ENCODE measurements at regions not wholly inside any gene's neighbourhood (a gene's known extent, or its start where the extent isn't known, plus 50 kb on each side); places are given as distances from the start of the nearest gene placed in this dataset.
"Not testable (repeated sequence)": the region's sequence is repeated elsewhere in the genome, so short reads cannot be mapped to it uniquely, and the experiment has no call there.

DNA sequence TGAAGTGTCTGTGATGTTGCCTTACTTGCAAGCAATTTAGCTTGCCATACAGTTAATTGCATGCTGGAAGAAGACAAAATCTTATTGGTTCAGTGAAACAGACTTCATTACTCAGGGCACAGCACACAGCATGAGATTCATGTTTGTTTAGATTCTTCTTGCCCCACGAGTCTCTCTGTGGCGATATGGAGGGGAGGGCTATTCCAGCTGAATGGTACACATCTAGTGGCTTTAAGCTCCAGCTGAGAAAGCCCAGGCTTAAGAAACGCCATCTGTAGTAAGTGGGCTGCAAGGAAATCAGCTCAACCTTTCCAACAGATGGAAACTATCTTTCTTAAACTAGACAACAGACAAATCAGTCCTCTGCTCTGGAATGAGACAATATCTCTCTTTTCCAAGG is 1022.0 kb downstream of the NCAM2 start:
- no peak for DNase-seq (ENCODE audit: low read depth)

DNA sequence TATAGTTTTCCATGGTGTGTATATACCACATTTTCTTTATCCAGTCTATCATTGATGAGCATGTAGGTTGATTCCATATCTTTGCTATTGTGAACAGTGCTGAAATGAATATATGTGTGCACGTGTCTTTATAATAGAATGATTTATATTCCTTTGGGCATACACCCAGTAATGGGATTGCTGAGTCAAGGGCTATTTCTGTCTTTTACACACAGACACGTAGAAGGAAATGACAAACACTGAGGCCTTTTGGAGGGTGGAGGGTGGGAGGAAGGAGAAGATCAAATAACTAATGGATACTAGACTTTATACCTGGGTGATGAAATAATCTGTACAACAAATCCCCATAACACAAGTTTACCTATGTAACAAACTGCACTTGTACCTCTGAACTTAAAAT is 1025.7 kb downstream of the NCAM2 start:
- not testable (repeated sequence) for DNase-seq (ENCODE audit: low read depth)

DNA sequence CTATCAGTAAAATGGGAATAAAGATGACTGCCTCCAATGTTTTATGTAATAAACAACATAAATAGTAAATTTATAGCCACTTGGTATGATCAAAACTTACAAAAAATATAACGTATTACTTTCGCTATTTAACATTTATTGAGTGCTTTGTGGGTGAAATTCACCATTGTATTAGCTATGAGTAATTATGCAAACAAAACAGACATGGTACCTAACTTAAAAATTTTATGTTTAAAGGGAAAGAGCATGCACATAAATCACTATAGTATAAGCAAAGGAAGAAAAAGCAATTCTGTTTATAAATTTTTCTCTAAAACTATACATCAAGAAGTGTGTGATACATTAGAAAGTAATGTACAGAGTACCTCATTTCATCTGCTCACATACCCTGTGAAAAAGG is 1046.2 kb downstream of the NCAM2 start:
- no peak for DNase-seq (ENCODE audit: low read depth)

DNA sequence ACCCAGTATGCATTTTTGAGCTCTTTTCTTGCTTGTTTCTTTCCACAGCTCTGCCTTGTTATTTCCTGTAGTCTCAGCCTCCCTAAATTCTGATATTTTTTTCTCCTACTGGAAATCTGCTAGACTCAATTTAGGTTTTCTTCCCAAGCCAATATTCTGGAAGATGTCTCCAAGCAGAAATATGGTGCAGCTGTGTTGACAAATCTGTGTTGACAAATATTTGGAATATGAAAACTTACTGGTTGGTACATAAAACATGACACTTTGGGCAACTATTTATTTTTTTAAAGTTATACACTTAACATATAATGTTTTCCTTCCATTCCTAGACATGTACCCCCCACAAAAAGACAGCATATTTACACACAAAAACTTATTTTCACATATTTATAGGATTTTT is 1048.4 kb downstream of the NCAM2 start:
- DNase-seq (ENCODE audit: low read depth): no peak

DNA sequence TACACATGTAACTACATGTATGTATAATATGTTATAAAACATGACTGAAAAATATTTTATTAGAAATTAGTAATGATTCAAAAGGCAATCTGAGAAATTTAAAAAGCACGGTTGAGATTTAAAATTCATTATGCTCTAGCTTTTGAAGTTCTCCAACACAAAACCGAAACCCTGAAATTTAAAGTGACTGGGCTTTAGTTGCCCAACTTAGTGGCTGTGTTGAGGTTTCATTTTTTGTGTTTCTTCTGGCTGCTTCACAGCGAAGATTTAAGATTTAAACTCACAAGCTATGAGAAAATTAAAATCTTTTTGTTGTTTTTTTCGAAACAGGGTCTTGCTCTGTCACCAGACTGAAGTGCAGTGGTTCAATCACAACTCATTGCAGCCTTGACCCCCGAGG is 1058.7 kb downstream of the NCAM2 start:
- DNase-seq (ENCODE audit: low read depth): no peak

DNA sequence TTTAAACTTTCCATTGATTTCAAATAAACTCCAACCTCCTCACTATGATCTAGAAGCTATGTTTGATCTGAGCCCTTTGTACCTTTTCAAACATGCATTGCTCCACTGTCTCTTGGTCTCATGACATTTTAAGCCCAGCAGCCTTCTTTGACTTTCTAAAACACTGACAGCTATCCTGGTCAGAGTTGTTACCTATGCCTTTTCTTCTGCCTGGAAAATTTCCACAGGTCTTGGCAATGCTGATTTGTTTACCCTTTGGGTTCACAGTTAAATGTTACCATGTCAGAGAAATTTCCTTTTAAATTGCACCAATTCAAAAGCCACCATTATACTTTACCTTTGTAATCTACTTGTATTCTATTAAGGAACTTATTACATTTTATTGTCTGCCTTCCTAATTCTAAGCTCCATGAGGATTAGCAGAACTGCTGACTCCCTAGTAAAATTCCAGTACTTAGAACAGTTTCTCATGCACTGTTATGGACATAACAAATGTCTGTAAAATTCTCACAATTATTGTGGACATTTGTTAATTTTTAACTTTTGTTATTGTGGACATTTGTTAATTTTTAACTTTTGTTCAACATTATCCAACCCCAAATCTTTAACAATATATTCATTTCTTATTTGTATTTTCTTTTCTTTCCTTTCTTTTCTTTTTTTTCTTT is 1064.4 kb downstream of the NCAM2 start:
- DNase-seq (ENCODE audit: low read depth): no peak

DNA sequence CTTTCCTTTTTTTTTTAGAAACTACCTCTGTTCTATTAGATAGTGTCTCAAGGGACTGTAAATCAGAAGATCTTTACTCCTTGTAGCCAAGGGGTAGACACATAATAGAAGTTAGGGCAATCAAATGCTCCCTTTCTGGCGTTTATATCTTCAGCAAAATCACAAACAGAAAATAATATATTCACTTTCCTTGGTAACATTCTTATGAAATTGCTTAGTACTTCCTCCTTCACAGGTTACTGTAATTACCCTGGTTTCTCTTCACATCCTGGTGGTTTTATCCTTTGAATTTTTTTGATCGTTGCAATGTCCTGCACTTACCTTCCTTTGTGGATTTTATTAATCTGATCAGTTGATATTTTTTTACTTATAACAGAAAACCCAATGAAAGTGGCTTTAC is 1064.9 kb downstream of the NCAM2 start:
- no peak for DNase-seq (ENCODE audit: low read depth)

DNA sequence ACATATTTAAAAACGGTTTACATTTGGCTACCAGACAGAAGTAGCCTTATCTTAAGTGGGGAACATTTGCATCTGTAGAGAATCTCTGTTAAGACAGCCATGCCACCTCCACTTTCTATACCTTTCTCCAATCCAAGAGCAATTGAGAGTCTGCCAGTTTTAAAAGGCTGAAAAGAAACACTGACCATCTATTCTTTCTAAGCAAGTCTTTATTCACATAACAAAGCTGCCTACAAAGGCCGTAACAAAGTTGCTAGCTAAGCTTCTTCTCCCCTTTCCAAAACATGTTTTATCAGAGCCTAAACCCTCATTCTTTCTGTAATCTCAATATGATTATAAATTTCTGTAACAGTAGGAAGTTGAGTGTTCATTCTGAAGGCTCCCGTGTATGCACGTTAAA is 1078.3 kb downstream of the NCAM2 start:
- no peak for DNase-seq (ENCODE audit: low read depth)

DNA sequence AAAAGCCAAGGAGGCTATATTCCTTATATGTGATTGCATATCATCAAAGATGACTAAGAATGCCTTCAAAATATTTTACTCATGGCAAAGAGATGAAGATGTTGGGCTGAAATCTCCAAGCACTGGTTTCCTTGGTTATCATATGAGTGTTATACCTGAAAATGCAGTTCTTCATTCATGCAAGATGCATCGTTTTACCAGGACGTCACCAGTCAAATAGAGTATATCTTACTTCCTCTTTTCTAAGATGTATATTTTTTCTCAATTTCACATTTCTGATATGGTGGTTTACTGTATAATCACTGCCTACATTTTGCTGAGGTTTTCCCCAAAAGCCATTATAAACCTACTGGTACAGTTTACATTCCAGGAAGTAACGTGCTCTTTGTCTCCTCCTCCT is 1085.7 kb downstream of the NCAM2 start:
- DNase-seq (ENCODE audit: low read depth): no peak

DNA sequence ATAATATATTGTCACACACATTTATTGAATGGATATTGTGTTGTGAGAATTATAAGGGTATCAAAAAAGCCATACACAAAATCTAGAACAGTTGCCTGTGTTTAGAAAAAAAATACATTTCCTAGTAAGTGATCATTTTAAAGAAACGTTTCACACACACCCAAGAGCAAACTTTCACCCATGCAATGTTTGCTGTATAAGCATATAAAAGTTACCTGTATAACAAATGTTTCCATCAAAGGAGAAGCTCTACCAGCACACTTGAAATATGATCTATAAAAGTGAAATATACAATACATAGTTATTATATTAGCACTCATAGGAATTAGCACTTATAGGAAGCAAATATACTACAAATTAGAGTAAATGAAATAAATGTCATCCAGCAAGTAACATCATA is 1098.1 kb downstream of the NCAM2 start:
- no peak for DNase-seq (ENCODE audit: low read depth)

DNA sequence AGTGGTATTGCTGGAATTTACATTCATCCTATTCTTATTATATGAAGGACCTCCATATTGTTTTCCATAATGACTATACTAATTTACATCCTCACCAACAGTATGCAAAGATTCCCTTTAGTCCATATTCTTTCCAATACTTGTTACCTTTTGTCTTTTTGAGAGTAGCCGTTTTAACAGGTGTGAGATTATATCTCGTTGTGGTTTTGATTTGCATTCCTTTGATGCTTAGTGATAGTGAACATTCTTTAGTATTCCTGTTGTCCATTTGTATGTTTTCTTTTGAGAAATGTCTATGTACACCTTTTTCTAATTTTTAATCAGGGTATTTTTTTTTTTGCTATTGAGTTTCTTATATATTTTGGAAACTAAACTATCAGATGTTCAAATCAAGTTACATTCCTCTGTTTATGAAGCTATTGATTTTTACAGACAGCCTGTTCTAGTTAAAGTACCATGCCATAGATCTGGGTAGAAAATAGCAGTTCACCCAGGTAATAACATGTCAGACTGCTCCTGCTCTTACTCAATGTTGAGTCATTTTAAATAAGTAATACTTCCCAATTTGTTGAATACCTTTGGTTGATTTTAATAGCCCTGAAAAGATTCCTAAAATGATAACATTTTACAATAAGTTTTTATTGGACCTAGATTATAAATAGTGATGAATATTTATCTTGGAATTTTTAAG is 1108.7 kb downstream of the NCAM2 start:
- no peak for DNase-seq (ENCODE audit: low read depth)

DNA sequence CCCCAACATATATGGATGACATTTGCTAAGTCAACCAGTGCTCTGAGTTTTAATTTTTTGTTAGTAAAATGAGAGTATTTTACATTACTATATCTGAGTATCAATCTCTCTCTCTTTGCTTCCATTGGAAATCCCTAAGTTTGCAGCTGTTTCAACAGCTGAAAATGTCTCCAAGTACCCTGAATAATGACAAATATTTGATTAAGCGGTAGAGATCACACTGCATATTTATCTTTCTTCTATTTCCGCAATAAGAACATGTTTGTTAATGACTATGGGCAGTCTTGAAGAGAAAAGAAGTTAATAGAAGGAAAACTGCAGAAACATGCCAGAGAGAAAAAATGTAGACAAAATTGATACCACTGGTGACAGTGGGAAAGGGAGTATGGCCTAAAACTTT is 1117.5 kb downstream of the NCAM2 start:
- no peak for DNase-seq (ENCODE audit: low read depth)

DNA sequence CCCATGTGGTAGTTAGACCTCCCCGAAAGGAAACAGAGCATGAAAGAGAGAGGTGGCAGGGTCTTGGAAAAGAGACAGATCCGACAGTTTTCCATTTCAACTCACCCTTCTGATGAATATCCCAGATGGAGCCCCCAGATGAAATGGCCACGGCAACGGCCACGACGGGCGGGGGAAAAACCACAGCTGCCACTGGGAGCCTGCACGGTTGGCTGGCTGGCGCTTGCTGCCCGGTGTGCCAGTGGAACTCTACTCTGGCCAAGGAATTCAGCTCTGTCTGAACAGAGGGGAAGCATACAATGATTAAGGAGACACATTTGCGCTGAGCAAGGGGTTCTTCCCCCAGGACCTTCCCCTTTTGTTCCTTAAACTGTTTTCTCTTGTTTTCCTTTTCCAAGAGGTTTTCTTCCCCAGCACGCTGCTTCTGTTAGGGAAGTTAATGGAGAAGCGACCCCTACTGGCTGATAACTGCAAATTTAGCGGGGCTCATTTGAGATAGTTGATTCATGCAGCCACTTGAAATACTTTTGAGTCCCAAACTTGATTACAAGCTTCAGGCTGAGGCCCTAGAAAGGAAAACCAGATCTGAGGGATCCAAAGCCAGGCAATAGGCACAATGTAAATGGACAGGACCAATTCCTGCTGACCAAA is 1122.5 kb downstream of the NCAM2 start:
- no peak for DNase-seq (ENCODE audit: low read depth)

DNA sequence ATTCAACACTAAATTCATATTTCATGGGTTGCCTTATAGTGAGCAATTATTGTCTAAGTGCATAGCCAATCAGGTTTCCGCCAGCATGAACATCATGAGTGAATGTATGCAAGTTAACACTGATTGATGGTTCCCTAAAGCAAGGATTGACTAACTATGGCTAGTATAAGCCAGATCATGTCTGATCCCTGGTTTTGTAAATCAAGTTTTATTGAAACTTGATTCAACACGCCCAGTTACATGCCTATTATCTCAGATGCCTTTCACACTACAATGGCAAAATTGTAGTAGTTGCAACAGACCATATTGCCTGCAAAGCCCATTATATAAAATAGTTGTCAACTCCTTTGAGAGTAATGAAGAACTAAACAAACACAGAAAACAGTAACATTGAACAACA is 1127.4 kb downstream of the NCAM2 start:
- no peak for DNase-seq (ENCODE audit: low read depth)

DNA sequence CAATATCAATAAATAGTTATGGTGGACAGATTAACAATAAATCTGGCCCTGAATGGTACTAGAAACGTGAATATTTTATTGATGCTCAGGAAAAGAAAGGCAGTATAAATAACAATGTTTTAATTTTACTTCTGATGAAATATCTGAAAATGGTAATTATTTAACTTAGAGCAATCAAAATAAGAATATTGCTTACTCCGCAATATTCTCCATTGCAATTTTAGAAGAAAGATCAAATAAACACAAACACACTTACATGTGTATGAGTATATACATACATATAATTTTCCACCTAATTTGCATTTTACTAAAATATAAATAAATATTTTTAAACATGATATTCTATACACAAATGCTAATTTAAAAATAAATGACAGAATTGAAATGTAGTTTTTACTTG is 1130.5 kb downstream of the NCAM2 start:
- DNase-seq (ENCODE audit: low read depth): no peak

DNA sequence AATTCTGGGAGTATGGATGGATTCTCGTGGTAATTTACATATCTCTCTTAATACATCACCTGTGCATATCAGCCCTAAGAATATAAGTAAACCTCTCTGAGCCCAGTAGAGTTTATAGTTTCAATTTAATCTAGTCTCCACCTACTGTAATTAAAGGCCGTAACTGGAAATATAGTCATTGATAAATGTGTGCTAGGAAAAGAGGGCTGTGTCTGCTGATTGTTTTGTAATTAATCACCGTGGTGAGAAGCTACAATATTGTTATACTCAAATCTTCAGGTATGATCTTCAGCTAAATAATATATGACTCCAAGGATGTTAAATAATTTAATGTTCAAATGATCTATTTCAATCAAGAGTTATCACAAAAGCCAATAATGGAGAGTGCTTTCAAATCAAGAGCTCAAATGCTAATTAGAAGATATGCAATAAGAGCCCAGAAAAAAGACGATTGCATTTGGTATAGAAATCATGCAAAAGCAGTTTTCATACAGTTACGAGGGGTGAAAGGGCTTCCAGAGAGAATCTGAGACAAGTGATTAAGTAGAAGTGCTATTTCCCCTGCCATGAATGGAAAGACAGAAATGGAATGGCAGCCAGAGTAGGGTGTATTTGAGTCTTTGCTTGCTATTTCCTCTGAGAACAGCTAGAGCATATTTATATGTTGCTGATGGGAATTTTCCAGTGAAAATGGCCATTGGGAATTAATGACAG is 1134.3 kb downstream of the NCAM2 start:
- no peak for DNase-seq (ENCODE audit: low read depth)

DNA sequence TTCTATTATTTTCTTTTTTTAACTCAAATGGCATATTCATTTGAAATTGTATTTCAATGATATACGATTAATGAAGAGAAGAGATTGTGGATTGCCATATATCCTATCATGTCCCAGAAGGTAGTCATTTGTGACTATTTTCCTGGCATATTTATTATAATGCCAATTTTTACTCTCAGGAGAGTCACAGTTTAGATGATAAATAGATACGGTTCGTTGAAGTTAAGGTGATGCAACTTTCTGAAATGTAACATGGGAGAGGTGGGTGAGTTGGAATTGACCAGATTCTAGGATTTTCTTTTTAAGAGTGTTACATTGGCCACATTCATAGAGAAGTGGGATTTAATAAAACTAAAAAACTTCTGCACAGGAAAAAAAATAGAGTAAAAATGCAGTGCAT is 1138.5 kb downstream of the NCAM2 start:
- no peak for DNase-seq (ENCODE audit: low read depth)

DNA sequence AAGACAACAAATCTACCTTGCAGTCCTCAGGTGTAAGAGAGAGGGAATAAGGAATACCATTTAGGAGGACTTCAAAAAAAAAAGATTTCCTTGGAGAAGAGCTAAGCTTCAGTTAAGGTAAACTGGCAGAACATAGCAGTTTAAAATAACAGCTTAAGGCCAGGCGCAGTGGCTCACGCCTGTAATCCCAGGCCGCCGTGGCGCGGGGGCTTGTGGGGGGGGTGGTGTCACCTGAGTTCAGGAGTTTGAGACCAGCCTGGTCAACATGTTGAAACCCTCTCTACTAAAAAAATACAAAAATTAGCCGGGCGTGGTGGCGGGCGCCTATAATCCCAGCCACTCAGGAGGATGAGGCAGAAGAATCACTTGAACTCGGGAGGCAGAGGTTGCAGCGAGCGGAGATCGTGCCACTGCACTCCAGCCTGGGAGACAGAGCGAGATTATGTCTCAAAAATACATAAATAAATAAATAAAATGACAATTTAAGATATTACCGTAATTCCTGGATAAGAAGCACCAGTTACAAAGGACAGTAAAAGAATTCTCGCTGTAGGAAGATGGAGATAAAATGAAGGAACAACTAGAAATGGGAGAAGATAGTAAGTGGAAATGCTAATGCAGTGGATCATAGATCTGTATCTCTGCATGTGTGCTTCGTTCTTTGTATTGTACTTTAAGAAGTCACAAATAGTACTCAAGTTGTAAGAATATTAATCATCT is 1140.2 kb downstream of the NCAM2 start:
- no peak for DNase-seq (ENCODE audit: low read depth)

DNA sequence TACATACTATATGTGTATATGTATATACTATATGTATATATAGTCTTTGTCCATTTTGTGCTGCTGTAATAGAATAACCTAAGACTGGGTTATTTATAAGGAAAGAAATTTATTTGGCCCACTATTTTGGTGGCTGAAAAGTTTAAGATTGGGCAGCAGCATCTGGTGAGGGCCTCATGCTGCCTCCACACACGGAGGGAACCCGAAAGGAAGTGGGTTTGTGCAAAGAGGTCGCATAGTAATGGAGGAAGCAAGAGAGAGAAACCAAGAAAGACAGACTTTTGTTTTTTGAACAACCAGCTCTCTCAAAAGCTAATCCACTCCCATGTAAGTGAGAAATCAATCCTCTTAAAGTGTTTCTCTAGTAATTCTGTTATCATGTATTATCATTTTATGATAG is 1147.3 kb downstream of the NCAM2 start:
- no peak for DNase-seq (ENCODE audit: low read depth)

DNA sequence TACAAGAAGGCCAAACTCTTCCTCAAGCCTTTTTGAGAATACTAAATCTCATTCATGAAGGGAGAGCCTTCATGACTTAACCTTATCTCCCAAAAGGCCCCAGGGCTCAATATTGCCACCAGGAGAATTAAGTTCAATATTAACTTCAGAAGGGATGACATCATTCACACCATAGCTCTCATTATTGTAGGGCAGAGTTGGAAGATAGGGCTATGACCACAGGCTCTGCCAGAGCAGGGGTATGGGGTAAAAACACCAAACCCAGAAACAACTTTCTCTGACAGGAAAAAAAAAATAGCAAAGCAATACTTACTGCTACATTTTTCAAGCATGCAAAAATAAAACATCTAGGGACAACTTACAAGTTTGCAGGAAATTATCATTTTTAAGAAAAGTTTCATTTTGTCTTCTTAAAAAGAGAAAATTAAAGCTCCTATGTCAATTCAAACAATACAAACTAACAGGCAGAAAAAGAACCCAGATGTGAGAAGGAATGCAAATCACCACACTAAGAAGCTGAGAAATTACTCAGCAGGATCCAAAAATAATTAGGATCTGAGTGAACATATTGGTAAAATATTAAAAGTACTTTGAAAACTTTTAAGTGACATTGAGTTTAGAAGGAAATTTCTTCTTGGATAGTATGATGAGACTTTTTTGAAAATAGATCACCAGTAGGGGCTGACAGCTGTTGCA is 1156.5 kb downstream of the NCAM2 start:
- no peak for DNase-seq (ENCODE audit: low read depth)

DNA sequence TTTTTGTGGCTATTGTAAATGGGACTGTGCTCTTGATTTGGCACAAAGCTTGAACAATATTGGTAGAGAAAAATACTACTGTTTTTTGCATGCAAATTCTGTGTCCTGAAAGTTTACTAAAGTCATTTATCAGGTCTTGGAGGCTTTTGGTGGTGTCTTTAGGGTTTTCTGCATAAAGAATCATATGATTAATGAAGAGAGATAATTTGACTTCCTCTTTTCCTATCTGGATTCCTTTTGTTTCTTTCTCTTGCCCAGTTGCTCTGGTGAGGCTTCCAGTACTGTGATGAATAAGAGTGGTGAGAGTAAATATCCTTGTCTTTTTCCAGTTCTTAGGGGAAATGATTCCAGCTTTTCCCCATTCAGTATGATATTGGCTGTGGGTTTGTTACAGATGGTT is 1166.7 kb downstream of the NCAM2 start:
- DNase-seq (ENCODE audit: low read depth): no peak

DNA sequence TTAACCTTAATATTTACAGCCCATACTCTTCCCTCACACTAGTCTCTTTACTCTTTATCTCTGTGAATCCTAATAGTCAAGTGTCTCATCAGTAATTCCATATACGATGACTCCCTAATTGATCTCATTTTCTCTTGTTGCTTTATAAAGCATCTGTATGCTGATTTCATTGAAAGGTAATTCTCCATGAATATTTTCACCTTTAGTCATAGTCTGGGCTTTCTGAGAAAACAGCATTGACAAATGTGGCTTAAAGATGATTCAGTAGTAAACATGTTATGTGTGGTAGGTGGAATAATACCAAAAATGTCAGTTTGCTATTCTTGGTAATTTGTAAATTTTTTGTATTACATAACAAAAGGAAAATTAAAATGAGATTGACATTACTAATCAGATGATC is 1176.5 kb downstream of the NCAM2 start:
- no peak for DNase-seq (ENCODE audit: low read depth)

Data from stromal cell of bone marrow (primary cell).